ENCODE measurements at regions not wholly inside any gene's neighbourhood (a gene's known extent, or its start where the extent isn't known, plus 50 kb on each side); places are given as distances from the start of the nearest gene placed in this dataset.

DNA sequence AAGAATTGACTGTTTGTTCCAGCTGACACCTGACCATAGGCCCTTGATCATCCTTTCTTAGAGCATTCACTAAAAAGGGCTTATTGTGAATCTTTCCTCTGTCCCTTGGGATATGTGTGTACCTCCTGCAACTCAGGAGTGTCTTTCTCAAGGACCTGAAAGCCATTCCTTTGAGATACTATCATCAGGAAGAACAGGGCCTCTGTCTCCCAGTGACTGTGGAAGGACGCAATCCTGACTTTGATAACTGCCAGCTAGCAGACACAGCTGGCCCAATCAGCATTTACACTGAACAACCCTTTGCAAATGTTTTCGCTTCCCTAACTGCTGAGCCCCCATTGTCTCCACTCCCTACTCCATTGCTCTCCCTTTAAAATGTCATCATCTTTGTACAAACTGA is 144.4 kb downstream of the RMI1 start:
- DNase-seq (ENCODE audit: low spot score), result no peak

DNA sequence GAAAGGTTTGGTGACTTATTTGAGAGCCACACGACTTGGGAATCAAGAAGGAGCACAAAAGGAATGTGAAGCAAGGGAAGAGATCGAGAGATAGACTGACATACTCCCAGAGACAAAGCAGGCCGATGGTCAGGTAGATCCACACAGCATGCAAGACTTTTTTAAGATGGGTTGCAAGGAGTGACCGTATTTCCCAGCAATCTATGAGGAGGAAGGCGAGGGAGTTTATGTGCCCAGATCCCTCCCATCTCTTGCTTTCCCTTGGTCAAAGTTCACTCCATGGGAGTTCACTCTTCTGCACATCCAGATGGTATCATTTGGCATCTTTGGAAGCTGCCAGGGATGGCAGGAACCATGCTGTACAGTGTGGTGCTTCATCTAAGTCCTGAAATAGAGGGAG is 148.9 kb downstream of the RMI1 start:
- no peak for DNase-seq (ENCODE audit: low spot score)

DNA sequence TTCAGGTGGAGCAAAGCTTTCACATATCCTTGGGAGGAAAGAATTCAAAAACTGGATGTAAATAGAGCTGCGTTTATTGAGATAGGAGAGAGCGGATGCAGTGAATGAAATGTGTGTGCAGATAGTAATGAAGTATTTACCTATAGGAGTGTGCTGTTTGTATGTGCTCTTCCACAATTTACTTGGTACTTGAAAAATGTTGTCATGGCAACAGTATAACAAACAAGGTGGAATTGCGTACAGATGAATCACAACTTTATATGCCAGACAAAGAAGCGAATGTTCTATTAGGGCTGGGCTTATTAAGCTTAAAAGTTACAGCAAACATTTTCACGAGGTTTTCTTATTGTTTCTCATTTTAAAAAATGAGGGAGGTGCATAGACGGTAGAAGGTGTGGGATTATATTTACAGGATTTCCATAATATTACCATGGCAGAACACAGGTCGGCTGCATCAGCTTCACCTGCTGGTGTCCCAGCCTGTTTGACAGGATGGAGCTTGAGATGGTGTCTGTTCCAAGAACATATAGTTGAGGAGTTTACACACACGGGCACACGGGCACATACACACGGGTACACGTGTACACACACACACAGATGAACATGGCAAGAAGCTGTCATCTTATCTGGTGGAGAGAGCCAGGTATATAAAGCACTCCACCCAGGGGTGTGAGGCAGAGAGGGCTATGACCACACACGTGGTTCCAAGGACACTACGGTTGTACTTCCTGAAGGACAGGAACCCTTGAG is 155.7 kb downstream of the RMI1 start:
- peak; percentile 48 for DNase-seq (ENCODE audit: low spot score)

DNA sequence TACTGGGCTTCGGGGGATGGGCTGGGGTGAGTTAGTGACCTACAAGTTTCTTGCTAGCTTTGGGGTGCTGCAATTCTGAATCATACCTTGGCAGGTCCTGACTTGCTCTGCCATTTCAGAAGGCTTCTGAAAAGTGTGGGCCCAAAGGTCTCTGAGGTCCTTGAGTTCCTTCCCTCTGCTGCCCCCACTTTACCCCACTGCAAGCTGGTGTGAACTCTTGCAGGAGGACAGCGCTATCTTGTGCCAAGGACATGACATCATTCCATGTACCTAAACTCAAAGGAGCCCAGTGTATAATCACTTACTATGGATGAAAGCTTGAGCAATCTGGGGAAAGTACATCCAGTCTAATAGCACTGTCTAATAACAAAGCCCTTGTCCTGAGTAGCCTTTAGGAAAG is 157.4 kb downstream of the RMI1 start:
- DNase-seq (ENCODE audit: low spot score), result no peak

DNA sequence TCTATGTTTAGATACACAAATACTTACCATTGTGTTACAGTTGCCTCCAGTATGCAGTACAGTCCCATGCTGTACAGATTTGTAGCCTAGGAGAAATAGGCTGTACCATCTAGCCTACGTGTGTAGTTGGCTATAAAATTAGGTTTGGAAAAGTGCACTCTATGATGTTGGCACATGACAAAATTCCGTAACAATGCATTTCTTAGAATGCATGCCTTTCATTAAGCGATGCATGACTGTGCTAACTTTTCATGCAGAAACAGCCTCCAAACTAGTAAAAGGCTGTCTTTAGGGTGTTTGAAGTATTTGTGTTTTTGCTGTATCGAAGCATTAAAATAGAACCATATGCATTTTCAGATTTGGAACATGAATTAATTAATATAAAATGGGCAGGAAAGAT is 157.9 kb downstream of the RMI1 start:
- DNase-seq (ENCODE audit: low spot score), result no peak

DNA sequence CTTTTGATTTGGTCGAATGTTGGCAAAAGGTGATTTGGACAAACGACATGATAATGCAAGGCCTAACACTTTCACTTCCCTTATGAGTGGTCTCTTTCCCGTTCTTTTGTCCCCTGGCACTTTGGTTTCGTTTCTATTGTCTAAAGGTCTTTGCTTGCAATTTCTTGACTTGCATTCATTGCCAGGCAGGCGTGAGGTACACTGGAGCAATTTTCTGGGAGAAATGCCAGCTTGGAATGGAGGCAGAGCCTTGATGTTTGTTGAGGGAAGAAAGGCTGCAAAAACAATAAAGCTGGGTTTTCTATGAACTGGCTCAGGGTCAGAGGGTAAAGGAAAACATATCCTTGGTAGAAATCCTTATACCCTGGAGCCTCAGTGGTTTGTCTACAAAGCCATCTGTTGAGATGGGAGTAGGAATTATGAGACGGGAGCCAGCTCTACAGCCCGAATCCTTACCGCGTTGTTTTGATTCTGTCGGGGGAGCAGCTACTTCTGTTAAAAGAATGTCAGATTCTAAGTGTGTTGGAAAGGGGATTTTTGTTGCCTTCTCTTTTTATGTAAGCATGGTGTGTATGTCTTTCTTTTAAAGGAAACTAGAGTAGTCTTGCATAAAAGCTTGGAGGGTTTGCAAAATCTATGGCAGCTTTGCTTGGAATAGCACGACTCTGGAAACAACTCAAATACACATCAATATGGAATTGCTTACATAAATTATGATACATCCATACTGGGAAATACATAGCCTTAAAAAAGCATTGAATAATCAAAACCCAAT is 158.9 kb downstream of the RMI1 start:
- peak; percentile 8 for DNase-seq (ENCODE audit: low spot score)

DNA sequence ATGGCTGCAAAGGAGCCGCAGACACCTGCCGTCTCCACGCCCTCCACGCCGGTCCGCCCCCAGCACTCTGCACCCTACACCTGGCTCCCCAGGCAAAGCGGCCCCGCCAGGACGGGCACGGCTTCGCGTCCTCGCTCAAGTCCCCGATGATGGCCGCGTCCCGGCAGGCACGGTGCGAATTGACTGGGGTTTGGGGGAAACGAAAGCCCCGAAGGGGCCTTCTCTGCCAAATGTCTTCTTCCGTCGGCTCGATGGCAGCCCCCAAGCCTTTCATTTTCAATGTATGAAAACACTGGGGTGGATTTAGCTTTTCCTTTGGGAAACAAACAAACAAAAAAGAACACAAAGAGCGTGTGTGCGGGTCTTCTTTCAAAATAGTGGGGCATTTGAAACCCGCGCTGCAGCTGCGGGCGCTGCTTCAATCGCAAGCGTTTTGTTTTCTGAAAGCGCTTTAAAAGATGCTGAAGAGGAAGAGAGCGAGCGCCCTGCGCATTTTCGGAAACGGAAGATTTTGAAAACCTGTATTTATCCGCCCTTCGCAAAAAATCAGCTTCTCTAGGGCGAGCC is 160.0 kb downstream of the RMI1 start:
- no peak for DNase-seq (ENCODE audit: low spot score)

DNA sequence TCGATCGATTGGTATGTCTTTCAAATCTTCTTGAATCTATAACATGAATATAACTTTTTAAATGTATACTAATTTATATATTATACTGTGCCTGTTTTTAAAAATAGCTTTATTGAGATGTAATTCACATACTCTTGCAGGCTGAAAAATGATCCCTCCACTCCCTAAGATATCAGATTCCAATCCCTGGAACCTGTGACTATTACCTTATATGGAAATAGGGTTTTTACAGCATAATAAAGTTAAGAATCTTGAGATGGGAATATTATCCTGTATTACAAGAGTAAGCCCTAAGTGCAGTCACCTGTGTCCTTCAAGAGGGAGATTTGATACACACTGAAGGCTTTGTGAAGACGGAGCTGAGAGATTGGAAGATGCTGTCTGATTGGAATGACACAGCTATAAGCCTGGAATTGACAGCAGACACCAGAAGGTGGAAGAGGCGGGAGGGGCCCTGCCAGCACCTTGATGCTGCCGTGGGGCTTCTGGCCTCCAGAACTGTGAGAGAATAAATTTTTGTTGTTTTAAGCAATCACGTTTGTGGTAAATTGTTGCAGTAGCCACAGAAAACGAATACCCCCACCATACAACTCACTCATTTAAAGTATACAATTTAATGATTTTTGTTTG is 161.3 kb downstream of the RMI1 start:
- no peak for DNase-seq (ENCODE audit: low spot score)

DNA sequence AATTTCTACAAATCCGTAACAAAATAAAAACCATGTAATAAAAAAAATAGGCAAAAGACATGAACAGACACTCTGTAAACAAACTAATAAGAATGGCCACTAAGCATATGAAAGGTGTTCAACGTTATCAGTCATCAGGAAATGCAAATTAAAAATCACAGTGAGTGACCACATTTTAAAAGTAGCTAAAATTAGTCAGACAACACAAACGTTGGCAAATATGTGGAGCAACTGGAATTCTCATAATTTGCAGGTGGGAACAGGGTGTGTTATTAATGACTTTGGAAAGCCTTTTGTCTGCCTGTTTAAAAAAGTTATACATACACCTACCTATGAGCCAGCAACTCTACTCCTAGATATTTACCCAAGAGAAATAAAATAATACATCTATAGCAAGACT is 164.4 kb downstream of the RMI1 start:
- DNase-seq (ENCODE audit: low spot score), result no peak

DNA sequence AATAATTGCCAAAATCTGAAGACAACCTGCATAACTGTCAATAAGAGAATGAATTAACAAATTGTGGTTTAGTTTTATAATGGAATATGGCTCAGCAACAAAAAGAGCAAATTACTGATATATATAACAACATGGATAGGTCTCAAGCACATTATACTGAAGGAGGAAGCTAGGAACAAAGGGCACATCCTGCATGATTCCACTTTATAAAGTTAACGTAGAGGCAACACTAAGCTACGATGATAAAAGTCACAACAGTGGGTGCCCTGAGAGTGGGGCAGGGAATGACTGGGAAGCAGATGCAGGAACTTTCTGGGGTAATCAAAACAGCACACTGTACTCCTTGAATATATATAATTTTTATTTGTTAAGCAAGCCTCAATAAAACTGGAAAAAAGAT is 165.2 kb downstream of the RMI1 start:
- DNase-seq (ENCODE audit: low spot score), result no peak

DNA sequence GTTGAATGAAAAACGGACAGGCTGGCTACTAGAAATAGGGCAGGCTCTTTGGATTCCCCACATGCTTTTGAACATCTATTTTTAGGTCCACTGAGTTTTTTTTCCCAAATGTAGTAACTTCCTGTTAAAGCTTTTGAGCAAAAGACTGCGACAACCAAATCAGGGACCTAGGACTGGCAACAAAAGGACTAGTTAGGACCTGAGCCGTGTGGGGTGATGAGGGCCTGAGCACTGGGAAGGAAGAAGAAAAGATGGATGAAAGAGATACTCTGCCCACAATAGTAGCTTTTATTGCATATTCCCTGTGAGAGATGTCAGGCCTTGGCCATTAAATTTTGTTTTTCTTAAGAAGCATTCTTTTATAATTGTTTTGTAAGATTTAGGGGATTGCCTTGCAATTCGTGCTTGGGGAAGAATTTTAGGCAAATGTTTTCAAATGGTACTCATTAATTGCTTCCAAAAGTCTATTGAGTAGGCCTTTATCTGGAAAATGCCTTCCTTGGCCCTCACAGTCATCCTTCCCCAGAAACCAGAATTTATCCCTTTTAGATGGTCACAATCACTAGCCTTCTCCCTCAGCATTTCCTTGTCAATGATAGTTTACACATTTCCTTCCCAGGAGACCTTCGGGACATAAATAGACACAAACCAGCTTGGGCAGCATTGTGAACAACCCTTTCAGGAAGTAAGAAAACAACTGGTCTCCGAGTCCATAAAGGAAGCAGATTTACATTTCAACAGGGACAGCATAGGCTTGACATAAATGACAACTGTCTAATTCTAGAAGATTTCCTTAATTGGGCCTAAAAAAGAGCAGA is 166.5 kb downstream of the RMI1 start:
- DNase-seq (ENCODE audit: low spot score), result no peak

DNA sequence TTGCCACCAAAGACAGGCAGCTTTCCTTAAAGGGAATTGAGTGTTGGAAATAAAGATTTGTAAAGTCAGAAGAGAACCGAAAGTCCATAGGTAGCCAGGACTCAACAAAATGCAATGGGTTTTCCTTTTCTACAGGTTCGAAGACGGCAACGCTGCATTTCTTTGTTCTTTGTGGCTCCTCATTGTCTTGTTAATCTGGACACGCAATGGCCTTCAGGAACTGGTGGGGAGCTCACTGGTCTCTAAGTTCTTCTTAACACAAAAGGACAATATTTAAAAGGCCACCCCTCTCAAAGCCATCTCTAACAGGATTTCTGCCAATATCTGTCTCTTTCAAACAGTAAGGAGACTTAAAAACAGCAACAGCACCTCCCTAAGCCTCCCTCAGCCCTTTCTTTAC is 170.6 kb downstream of the RMI1 start:
- no peak for DNase-seq (ENCODE audit: low spot score)

DNA sequence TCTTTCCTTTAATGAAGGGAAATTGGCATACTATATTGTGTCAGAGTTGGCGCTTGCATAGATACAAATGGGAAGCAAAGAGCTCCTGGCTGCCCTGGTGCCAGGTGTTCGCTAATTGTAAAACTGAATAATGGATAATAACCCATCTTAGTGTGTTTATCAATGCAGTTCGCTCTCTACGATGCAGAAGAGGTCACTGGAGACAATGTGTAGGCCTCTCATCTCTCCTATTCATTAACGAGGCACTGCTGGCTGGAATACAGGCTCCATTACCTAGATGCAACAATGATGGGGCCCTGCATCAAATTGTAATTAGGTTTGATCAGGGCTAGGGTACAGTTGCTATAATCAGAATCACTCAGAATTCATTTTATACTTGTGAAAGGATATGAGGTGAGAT is 171.0 kb downstream of the RMI1 start:
- no peak for DNase-seq (ENCODE audit: low spot score)

DNA sequence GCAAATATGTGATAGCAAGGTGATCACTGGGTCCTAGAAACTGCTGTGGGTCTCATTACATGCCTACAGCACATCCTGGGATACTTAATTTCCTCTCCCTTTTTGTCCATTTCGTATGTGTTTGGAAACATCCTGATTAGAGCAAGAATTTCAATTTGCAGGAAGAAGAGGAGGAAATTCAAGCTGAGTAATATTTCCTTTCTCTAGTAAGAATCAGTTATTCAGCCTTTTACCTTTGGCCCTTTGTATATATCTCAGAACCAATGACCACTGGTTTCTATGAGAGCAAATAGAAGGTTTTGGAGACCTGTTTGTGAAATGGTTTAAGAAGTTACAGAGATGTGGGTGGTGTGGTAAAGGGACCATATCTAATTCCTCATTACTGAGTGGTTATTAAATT is 171.6 kb downstream of the RMI1 start:
- DNase-seq (ENCODE audit: low spot score), result no peak

DNA sequence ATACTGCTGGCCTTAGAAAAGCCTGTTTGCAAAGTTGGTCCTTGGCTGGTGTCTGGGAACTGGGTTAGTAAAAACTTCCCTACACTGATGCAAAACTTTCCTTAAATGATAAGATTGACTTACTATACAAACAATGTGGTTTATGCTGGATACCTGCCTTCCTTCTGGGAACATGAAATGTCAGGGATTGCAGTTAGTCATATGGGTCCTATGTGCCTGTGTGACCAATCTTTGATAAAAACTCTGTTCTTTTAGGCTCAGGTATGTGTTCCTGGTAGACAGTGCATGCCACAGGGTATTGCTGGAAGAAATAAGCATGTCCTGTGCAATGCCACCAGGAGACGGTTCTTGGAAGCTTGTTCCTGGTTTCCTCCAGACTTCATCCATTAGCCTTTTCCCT is 173.3 kb downstream of the RMI1 start:
- no peak for DNase-seq (ENCODE audit: low spot score)

DNA sequence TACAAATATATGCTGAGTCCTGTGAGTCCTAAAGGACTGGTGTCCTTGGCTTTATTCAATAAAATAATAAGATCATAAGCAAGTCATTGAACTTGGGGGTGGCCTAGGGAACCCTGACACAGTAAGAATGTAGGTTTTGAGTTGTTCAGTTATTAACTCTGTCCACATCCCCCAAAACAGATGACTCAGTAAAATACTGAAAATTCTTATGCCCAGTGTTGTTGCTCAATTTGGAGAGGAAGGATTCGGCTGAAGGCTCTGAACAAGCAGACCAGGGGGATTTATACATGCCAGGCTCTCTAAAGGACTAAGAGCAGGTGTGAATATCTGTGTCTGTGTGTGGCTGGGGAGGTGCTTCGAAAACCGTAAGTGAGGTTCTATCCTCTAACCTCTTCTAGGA is 173.7 kb downstream of the RMI1 start:
- no peak for DNase-seq (ENCODE audit: low spot score)

DNA sequence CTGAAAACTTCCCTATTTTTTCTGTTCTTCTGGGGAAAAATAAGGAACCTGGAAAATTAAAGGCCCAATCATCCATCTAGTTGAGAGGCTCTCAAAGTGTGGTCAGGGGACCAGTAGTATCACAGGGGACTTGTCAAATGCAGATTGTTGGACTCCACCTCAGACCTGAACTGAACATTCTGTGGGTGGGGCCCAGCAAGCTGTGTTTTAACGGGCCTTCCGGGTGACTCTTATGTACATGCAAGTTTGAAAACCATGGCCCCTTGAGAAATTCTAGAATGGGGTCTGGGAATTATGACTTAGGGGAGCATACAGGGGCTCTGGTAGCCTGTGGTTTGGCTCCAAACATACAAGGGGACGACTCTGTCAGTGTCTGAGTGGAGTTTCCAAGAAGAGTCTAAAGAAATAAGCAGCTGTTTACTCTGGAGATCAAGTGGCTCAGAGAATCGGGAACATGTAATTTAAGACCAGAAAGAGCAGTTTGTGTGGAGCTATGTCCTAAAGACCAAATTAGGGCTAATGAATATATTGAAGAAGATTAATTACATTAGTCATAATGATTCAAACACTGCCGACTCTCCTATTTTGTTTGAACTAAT is 177.4 kb downstream of the SLC28A3 start:
- DNase-seq (ENCODE audit: low spot score), result no peak

DNA sequence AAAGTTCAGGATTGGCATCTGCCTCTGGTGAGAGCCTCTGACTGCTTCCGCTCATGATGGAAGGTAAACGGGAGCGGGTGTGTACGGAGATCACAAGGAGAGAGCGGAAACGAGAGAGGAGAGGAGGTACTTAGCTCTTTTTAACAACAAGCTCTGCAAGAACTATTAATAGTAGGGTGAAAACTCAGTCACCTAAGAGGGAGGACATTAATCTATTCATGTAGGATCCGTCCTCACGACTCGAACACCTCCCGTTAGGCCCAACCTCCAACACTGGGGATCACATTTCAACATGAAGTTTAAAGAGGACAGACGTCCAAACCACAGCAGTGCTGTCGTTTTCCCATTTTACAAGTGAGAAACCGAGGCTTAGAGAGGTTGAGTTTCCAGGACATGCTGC is 173.7 kb downstream of the SLC28A3 start:
- no peak for DNase-seq (ENCODE audit: low spot score)

DNA sequence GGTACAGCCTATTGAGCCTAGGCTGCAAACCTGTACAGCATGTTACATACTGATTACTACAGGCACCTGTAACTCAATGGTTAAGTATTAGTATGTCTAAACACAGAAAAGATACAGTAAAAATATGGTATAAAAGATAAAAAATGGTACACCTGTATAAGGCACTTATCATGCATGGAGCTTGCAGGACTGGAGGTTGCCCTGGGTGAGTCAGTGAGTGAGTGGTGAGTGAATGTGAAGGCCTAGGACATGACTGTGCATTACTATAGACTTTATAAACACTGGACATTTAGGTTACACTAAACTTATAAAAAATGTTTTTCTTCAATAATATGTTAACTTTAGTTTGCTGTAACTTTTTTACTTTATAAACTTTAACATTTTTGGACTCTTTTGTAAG is 171.3 kb downstream of the SLC28A3 start:
- peak; percentile 38 for DNase-seq (ENCODE audit: low spot score)

DNA sequence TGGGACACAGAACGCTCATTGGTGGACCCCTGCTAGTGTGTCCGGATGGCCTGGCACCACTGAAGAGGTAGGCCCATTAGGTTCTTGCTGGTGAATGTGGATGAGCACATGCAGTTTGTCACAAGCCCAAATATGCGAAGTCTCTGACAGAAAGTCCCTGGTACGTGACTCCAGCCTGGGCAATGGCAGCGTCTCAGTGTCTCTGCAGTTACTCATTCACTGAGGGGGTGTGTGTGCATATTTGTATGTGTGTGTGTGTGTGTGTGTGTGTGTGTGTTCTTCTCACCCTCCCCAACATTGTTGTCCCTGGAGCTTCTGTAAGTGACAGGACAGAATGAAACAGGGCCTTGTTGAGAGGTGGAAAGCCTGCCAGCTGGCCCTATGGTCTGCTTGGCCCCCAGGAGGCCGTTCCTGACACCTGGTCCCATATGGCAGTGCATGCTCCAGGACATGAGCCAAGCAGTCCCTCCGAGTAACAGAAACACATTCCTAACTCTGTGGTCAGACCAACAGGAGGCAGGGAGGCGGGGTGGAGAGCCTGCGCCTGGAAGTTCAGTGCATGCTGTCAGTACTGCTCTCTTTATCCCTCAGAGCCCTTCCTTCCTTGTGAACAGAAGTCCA is 169.9 kb downstream of the SLC28A3 start:
- DNase-seq (ENCODE audit: low spot score), result peak; percentile 98

DNA sequence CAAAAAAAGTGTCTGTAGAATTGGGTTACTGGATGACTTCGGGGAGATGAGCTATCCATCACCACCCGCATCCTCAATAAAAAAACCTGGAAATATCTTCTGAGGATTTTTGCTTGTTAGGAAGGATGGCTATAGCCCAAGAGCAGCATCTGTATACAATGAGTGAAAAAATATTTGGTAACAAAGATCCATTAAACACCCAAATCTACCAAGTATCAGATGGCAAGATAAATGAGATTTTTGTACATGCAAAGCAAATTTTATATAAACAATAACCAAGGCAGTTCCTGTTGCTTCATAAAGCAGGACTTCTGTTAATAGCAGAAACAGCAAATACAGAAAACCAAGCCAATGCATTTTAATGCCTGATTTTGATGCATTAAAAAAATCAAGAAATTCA is 166.6 kb downstream of the SLC28A3 start:
- DNase-seq (ENCODE audit: low spot score), result no peak
